ENCODE measurements at regions not wholly inside any gene's neighbourhood (a gene's known extent, or its start where the extent isn't known, plus 50 kb on each side); places are given as distances from the start of the nearest gene placed in this dataset.

GRCh38 chr3:34533451-34533850 lies 735.0 kb downstream of the PDCD6IP start:
- Histone ChIP-seq H2AFZ (ENCODE audit: control insufficient read depth, low read depth, low read length) (no peak overlapping the region), H3K36me3 (ENCODE audit: control insufficient read depth in 2 of 2, insufficient read depth in 2 of 2, low read length in 1 of 2) (no peaks in the 10 kb centered on the region), H3K27me3 (replicated peaks in 1 of 2; ENCODE audit: control insufficient read depth in 2 of 2, insufficient read depth in 2 of 2, low read length in 1 of 2) (no peaks in the 10 kb centered on the region), H3K4me2 (ENCODE audit: control insufficient read depth, insufficient read depth) (no peak overlapping the region), H3K4me3 (no peak overlapping the region), H3K79me2 (ENCODE audit: control insufficient read depth, insufficient read depth, low read length) (no peaks in the 10 kb centered on the region), H3K27ac (ENCODE audit: control insufficient read depth, insufficient read depth) (no peak overlapping the region), H3K4me1 (ENCODE audit: control insufficient read depth, insufficient read depth, low read length) (no peaks in the 10 kb centered on the region), H3K9ac (ENCODE audit: control insufficient read depth, insufficient read depth, low read length) (no peak overlapping the region), H3K9me3 (replicated peaks; ENCODE audit: control insufficient read depth, insufficient read depth, low read length) (no peaks in the 10 kb centered on the region), H4K20me1 (ENCODE audit: control insufficient read depth, insufficient read depth) (no peaks in the 10 kb centered on the region)
- no peak for DNase-seq (ENCODE audit: low read depth, low spot score)
- RAD21 ChIA-PET (ENCODE audit: unreplicated experiment): no interaction called here
- intact Hi-C loops (cut with micrococcal nuclease; ENCODE audit: unreplicated experiment) (no loop called here), in situ Hi-C loops (cut with MboI) (no loop called here)
- BruUV-seq (replicated peaks): no TSS peak
- FAIRE-seq: no peak
- POLR2A ChIA-PET: interaction anchor here (0.6 kb wide), 1 partner anchor 692 kb away, joined by 3 read pairs; no protein-coding TSS in a partner anchor
- no peak for TF ChIP-seq SP1 (IDR thresholded peaks at IDR 0.05; ENCODE audit: low read depth, low read length)
- no peak for TF ChIP-seq RBBP5 (conservative IDR thresholded peaks at IDR 0.05)
- no peak for TF ChIP-seq EED (IDR thresholded peaks at IDR 0.05; ENCODE audit: low read depth)
- no peak for TF ChIP-seq CBFB (IDR thresholded peaks at IDR 0.05; ENCODE audit: low read depth)
- TF ChIP-seq BMI1 (IDR thresholded peaks at IDR 0.05; ENCODE audit: borderline replicate concordance): no peak
- TF ChIP-seq EGR1 (IDR thresholded peaks at IDR 0.05; ENCODE audit: borderline replicate concordance in 1 of 2, low read depth in 2 of 2, low read length in 2 of 2): no peak
- TF ChIP-seq ZNF274 (IDR thresholded peaks at IDR 0.05; ENCODE audit: insufficient read depth, insufficient read length): no peak
- TF ChIP-seq ELK1 (IDR thresholded peaks at IDR 0.05; ENCODE audit: low read depth, low read length): no peak
- no peak for TF ChIP-seq ATF7 (IDR thresholded peaks at IDR 0.05; ENCODE audit: low read depth)
- no peak for TF ChIP-seq NR2C1 (IDR thresholded peaks at IDR 0.05)
- TF ChIP-seq USF1 (IDR thresholded peaks at IDR 0.05; ENCODE audit: borderline replicate concordance, extremely low read length, insufficient read depth, low read depth, low read length): no peak
- no peak for TF ChIP-seq IRF4 (IDR thresholded peaks at IDR 0.05; ENCODE audit: low read depth, low read length)
- TF ChIP-seq E4F1 (IDR thresholded peaks at IDR 0.05; ENCODE audit: borderline replicate concordance, partially characterized antibody): no peak
- TF ChIP-seq RELB (IDR thresholded peaks at IDR 0.05; ENCODE audit: low read depth): no peak
- no peak for TF ChIP-seq MYC (IDR thresholded peaks at IDR 0.05; ENCODE audit: insufficient read depth, insufficient read length, insufficient replicate concordance, low read length, severe bottlenecking)
- TF ChIP-seq TBL1XR1 (IDR thresholded peaks at IDR 0.05; ENCODE audit: low read depth, low read length): no peak
- SMC1A ChIA-PET (ENCODE audit: uncharacterized antibody, unreplicated experiment): no interaction called here
- WGBS (ENCODE audit: insufficient coverage, insufficient replicate concordance, low lambda C conversion rate, missing lambda C conversion rate): 0% methylated on average over 2 of the region's 2 CpGs
- no peak for ATAC-seq
- CTCF ChIA-PET: no interaction called here
